AG04450 (cell line): ENCODE measurements at regions not wholly inside any gene's neighbourhood (a gene's known extent, or its start where the extent isn't known, plus 50 kb on each side); places are given as distances from the start of the nearest gene placed in this dataset.

Experiments used
- CTCF ChIA-PET: fragments of 300-600, 350-600 bp; formaldehyde crosslinking; extraction: SDS; loops from one replicate; lab custom pipeline; 2022; ENCODE audit warnings: antibody characterized with exemption, inconsistent platforms; lab: Charles Lee
- POLR2A ChIA-PET: fragments of 350-600 bp; formaldehyde crosslinking; extraction: SDS; loops from one replicate; lab custom pipeline; 2021; ENCODE audit warnings: antibody characterized with exemption, inconsistent platforms; lab: Yijun Ruan, JAX
- DNase-seq: peaks from one replicate; pipeline ENCODE4 v3.0.0-alpha.2; 2011; ENCODE audit warnings: low read depth, low spot score
- H3K27ac ChIP-seq: one replicate; pipeline ENCODE4 v1.5.1; 2012; ENCODE audit warnings: low read depth, low read length, control low read depth
- H3K27me3 ChIP-seq: one replicate; pipeline ENCODE4 v1.6.0; 2012; ENCODE audit warnings: low read length; ENCODE audit not compliant: control insufficient read depth, insufficient read depth
- H3K4me3 ChIP-seq: 2 replicates; pipeline ENCODE4 v1.5.1; 2011; ENCODE audit warnings: mild to moderate bottlenecking, low read depth, low read length, control low read depth
- H3K9me3 ChIP-seq: 2 replicates; pipeline ENCODE4 v1.5.1; 2012; ENCODE audit warnings: low read length; ENCODE audit not compliant: control insufficient read depth, insufficient read depth
- TF ChIP-seq, protein P1 (sequence below): IDR thresholded peaks from 2 replicates; pipeline ENCODE4 v1.5.1; 2011; ENCODE audit warnings: low read depth, low read length, control low read depth, inconsistent platforms

DNA sequence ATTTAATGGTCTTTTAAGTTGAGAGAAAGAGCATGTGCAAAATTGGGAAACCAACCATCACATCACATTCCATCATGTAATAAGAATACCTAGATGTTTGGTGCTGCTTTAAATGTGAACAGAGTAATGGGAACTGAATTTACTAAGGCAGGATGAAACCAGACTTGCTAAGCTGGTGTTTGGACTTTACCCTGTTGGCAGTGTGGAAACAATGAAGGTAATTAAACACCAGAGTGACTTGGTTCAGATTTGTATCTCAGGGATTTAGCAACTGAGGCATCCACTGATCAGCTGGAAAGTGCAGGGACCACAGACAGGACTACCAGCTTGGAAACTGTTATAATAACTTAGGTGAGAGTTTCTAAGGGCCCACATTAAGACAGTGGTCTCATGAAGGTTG, 263.4 kb downstream of the OLFM3 start:
- ChIA-PET POLR2A (no interaction called here), CTCF (no interaction called here)
- Histone ChIP-seq H3K4me3 (no peak overlapping the region), H3K27me3 (no peaks in the 10 kb centered on the region), H3K9me3 (no peaks in the 10 kb centered on the region), H3K27ac (no peak overlapping the region)
- DNase-seq = no peak
- TF ChIP-seq, protein P1, sequence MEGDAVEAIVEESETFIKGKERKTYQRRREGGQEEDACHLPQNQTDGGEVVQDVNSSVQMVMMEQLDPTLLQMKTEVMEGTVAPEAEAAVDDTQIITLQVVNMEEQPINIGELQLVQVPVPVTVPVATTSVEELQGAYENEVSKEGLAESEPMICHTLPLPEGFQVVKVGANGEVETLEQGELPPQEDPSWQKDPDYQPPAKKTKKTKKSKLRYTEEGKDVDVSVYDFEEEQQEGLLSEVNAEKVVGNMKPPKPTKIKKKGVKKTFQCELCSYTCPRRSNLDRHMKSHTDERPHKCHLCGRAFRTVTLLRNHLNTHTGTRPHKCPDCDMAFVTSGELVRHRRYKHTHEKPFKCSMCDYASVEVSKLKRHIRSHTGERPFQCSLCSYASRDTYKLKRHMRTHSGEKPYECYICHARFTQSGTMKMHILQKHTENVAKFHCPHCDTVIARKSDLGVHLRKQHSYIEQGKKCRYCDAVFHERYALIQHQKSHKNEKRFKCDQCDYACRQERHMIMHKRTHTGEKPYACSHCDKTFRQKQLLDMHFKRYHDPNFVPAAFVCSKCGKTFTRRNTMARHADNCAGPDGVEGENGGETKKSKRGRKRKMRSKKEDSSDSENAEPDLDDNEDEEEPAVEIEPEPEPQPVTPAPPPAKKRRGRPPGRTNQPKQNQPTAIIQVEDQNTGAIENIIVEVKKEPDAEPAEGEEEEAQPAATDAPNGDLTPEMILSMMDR = no peak

DNA sequence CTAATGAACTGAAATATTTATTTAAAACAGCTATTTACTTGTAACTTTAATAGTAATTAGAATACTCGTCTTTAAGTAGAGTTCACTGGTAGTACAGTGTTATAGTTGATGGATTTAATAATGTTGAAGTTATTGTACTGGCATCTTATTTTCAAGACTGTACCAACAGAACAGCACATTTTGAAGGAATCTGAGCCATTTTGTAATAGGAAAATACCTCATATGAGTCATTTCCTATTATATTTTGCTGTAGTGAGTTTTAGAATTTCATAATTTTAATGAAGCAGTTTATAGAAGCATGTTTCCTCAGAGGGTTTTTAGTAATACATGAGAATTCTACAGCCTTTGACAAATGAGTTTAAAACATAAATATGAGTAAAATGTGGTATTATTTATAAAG, 258.3 kb downstream of the OLFM3 start:
- DNase-seq = no peak
- ChIA-PET CTCF (no interaction called here), POLR2A (no interaction called here)
- no peak overlapping the region for H3K4me3 ChIP-seq
- H3K9me3 ChIP-seq = no peaks in the 10 kb centered on the region
- TF ChIP-seq, protein P1 = no peak
- H3K27me3 ChIP-seq = no peaks in the 10 kb centered on the region
- H3K27ac ChIP-seq = no peak overlapping the region

DNA sequence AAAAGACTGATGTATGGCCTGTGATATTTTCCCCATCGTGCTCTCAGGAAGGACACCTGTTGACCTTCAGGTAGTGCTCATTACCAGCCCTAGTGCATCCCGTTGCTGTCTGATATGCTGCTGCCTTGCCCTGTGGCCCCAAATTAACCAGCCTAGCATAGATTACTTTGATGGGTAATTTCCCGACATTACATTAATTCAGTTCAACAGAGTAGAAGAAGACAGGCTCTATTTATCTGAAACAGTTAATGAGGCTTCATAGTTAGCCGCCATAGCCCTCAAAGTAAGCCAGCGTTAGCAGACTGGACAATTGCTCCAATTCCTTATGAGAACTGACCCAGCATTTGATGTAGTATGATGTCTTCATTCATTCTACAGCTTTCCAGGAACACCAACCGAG, 257.6 kb downstream of the OLFM3 start:
- TF ChIP-seq, protein P1 = no peak
- POLR2A ChIA-PET = no interaction called here
- Histone ChIP-seq H3K9me3 (no peaks in the 10 kb centered on the region), H3K27ac (no peak overlapping the region), H3K27me3 (no peaks in the 10 kb centered on the region), H3K4me3 (no peak overlapping the region)
- no peak for DNase-seq
- CTCF ChIA-PET = no interaction called here

DNA sequence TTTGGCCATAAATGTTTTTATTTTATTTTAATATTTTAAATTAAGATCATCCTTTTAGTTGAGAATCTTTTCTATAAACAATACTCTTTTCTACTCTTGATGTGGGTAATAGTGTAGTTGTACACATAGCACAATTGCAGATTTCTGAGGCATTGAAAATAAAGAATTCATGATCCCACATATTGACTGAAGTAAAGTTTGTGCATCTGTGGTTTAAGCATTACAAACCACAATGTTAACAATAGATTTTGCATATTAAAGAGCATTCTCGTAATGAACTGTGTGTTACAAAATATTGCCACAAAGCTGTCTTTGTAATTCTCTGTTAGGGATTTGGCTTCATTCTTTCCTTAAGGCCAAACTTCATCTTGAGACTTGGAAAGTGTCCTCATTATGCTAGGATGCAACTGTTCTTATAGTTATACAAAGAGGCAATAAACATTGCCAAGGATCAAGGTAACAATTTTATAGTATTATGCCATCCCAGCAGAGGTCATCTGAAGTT, 256.8 kb downstream of the OLFM3 start:
- TF ChIP-seq, protein P1 = no peak
- POLR2A ChIA-PET = no interaction called here
- H3K27me3 ChIP-seq = no peaks in the 10 kb centered on the region
- H3K9me3 ChIP-seq = no peaks in the 10 kb centered on the region
- CTCF ChIA-PET = no interaction called here
- DNase-seq = no peak
- no peak overlapping the region for H3K27ac ChIP-seq
- H3K4me3 ChIP-seq = no peak overlapping the region

DNA sequence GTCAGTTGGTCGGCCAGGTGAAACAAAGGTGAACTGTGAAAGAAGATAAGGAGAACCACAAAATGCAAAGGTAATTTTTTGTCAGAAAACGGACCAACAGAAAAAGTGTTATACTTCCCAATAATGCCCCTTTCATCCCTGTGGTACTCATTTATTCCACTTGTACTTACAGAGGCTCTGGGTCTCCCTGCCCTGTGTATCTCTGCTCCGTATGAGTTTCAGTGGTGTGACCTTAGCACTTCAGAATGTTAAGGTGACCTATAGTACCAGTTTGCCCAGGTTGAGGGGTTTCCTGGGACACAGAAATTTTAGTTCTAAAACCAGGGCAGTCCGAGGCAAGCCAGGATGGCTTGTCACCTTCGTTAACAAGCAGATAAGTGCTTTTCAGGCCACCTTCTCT, 254.8 kb downstream of the OLFM3 start:
- H3K4me3 ChIP-seq = no peak overlapping the region
- no peak overlapping the region for H3K27ac ChIP-seq
- no peaks in the 10 kb centered on the region for H3K9me3 ChIP-seq
- CTCF ChIA-PET = no interaction called here
- TF ChIP-seq, protein P1 = no peak
- DNase-seq = no peak
- no peaks in the 10 kb centered on the region for H3K27me3 ChIP-seq
- POLR2A ChIA-PET = no interaction called here
